ENCODE measurements at regions not wholly inside any gene's neighbourhood (a gene's known extent, or its start where the extent isn't known, plus 50 kb on each side); places are given as distances from the start of the nearest gene placed in this dataset.

DNA sequence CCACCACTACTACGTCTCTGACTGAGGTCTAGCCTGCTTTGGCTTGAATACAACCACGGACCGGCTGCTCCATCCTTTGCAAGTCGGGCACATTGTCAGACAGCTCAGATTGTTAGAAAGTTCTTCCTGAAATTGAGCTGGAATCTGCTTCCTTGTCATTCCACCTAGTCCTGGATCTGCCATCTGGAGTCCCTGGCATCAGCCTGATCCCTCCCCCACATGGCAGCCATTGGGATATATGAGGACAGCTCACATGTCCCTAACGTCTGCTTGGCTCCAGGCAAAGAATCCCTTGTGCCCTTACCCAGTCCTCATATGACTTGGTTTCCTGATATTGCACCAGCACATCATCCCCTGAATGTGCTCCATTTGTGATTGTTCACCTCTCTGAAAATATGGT is 56.3 kb upstream of the SYT6 start:
- Histone ChIP-seq H3K9me2 (replicated peaks; ENCODE audit: low read length) (no peaks in the 10 kb centered on the region), H3K27ac (ENCODE audit: low read length) (no peak overlapping the region), H3K4me3 (ENCODE audit: low read length) (no peak overlapping the region), H3K9ac (ENCODE audit: low read length) (no peak overlapping the region), H4K20me1 (ENCODE audit: low read length) (no peaks in the 10 kb centered on the region), H3F3A (ENCODE audit: low read length, unreplicated experiment) (no peaks in the 10 kb centered on the region), H3K27me3 (ENCODE audit: low read length) (peaks cover 79% of the 10 kb centered on the region), H3K79me2 (ENCODE audit: low read length) (no peaks in the 10 kb centered on the region), H2AFZ (ENCODE audit: low read length) (no peak overlapping the region), H3K4me1 (ENCODE audit: insufficient read depth, low read length) (no peaks in the 10 kb centered on the region), H3K4me2 (ENCODE audit: low read length) (no peak overlapping the region), H3K36me3 (ENCODE audit: low read depth, low read length) (no peaks in the 10 kb centered on the region), H3K9me3 (ENCODE audit: low read length) (no peaks in the 10 kb centered on the region)
- DNase-seq (no peak), ATAC-seq (no peak)
- intact Hi-C loops (cut with micrococcal nuclease), result no loop called here
- no TSS peak for BruUV-seq (replicated peaks)
- POLR2A ChIA-PET (ENCODE audit: unreplicated experiment), result no interaction called here
- no peak for TF ChIP-seq EZH2phosphoT487 (IDR thresholded peaks at IDR 0.05; ENCODE audit: borderline replicate concordance, low read length)
- TF ChIP-seq EZH2 (IDR thresholded peaks at IDR 0.05; ENCODE audit: low read length, unreplicated experiment), result no peak
- TF ChIP-seq, protein P1, sequence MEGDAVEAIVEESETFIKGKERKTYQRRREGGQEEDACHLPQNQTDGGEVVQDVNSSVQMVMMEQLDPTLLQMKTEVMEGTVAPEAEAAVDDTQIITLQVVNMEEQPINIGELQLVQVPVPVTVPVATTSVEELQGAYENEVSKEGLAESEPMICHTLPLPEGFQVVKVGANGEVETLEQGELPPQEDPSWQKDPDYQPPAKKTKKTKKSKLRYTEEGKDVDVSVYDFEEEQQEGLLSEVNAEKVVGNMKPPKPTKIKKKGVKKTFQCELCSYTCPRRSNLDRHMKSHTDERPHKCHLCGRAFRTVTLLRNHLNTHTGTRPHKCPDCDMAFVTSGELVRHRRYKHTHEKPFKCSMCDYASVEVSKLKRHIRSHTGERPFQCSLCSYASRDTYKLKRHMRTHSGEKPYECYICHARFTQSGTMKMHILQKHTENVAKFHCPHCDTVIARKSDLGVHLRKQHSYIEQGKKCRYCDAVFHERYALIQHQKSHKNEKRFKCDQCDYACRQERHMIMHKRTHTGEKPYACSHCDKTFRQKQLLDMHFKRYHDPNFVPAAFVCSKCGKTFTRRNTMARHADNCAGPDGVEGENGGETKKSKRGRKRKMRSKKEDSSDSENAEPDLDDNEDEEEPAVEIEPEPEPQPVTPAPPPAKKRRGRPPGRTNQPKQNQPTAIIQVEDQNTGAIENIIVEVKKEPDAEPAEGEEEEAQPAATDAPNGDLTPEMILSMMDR (conservative IDR thresholded peaks at IDR 0.05; ENCODE audit: low read depth, low read length), result no peak
- CTCF ChIA-PET, result no interaction called here

- ATAC-seq, result no peak
- Histone ChIP-seq H3K36me3 (ENCODE audit: low read depth, low read length) (no peaks in the 10 kb centered on the region), H3K9me3 (ENCODE audit: low read length) (no peaks in the 10 kb centered on the region), H3F3A (ENCODE audit: low read length, unreplicated experiment) (no peaks in the 10 kb centered on the region), H3K27ac (ENCODE audit: low read length) (no peak overlapping the region), H3K4me1 (ENCODE audit: insufficient read depth, low read length) (no peaks in the 10 kb centered on the region), H3K9me2 (replicated peaks; ENCODE audit: low read length) (no peaks in the 10 kb centered on the region), H2AFZ (ENCODE audit: low read length) (no peak overlapping the region), H4K20me1 (ENCODE audit: low read length) (no peaks in the 10 kb centered on the region), H3K27me3 (ENCODE audit: low read length) (peaks cover 71% of the 10 kb centered on the region), H3K4me3 (ENCODE audit: low read length) (no peak overlapping the region), H3K9ac (ENCODE audit: low read length) (no peak overlapping the region), H3K4me2 (ENCODE audit: low read length) (no peak overlapping the region), H3K79me2 (ENCODE audit: low read length) (no peaks in the 10 kb centered on the region)
- TF ChIP-seq, protein P1 (conservative IDR thresholded peaks at IDR 0.05; ENCODE audit: low read depth, low read length), result no peak
- TF ChIP-seq EZH2phosphoT487 (IDR thresholded peaks at IDR 0.05; ENCODE audit: borderline replicate concordance, low read length) (no peak), EZH2 (IDR thresholded peaks at IDR 0.05; ENCODE audit: low read length, unreplicated experiment) (no peak)
- no TSS peak for BruUV-seq (replicated peaks)
- intact Hi-C loops (cut with micrococcal nuclease), result no loop called here
- ChIA-PET CTCF (no interaction called here), POLR2A (ENCODE audit: unreplicated experiment) (no interaction called here)
- DNase-seq, result no peak
These were observed 55.0 kb upstream of the SYT6 start for GRCh38 chr1:114208714-114209113.

- Histone ChIP-seq H3F3A (ENCODE audit: low read length, unreplicated experiment) (no peaks in the 10 kb centered on the region), H3K4me3 (ENCODE audit: low read length) (no peak overlapping the region), H3K36me3 (ENCODE audit: low read depth, low read length) (no peaks in the 10 kb centered on the region), H3K4me2 (ENCODE audit: low read length) (no peak overlapping the region), H3K9ac (ENCODE audit: low read length) (no peak overlapping the region), H3K27ac (ENCODE audit: low read length) (no peak overlapping the region), H3K4me1 (ENCODE audit: insufficient read depth, low read length) (no peaks in the 10 kb centered on the region), H3K9me2 (replicated peaks; ENCODE audit: low read length) (no peaks in the 10 kb centered on the region), H3K9me3 (ENCODE audit: low read length) (no peaks in the 10 kb centered on the region), H4K20me1 (ENCODE audit: low read length) (no peaks in the 10 kb centered on the region), H2AFZ (ENCODE audit: low read length) (no peak overlapping the region), H3K79me2 (ENCODE audit: low read length) (no peaks in the 10 kb centered on the region), H3K27me3 (ENCODE audit: low read length) (peaks cover 69% of the 10 kb centered on the region)
- BruUV-seq (replicated peaks), result no TSS peak
- ChIA-PET CTCF (no interaction called here), POLR2A (ENCODE audit: unreplicated experiment) (no interaction called here)
- DNase-seq, result no peak
- TF ChIP-seq, protein P1 (conservative IDR thresholded peaks at IDR 0.05; ENCODE audit: low read depth, low read length), result no peak
- no peak for TF ChIP-seq EZH2 (IDR thresholded peaks at IDR 0.05; ENCODE audit: low read length, unreplicated experiment)
- no peak for TF ChIP-seq EZH2phosphoT487 (IDR thresholded peaks at IDR 0.05; ENCODE audit: borderline replicate concordance, low read length)
- ATAC-seq, result no peak
- intact Hi-C loops (cut with micrococcal nuclease), result no loop called here
These were observed 54.4 kb upstream of the SYT6 start for GRCh38 chr1:114208106-114208505.
